Hepatocyte (in vitro differentiated cells): ENCODE measurements at regions not wholly inside any gene's neighbourhood (a gene's known extent, or its start where the extent isn't known, plus 50 kb on each side); places are given as distances from the start of the nearest gene placed in this dataset.

Source experiments
- CTCF ChIP-seq: fragments of 200-600 bp; sonication (generic); IDR thresholded peaks from 2 replicates; pipeline ENCODE4 v1.5.1; 2016; ENCODE audit warnings: antibody characterized with exemption, mild to moderate bottlenecking; ENCODE audit not compliant: poor library complexity
- EZH2 ChIP-seq: fragments of 200-600 bp; sonication (generic); IDR thresholded peaks from 2 replicates; pipeline ENCODE4 v1.6.1; 2016; ENCODE audit warnings: antibody characterized with exemption, mild to moderate bottlenecking, borderline replicate concordance
- EZH2phosphoT487 ChIP-seq: fragments of 200-600 bp; sonication (generic); IDR thresholded peaks from one replicate; pipeline ENCODE4 v1.6.1; 2018; ENCODE audit warnings: antibody characterized with exemption, mild to moderate bottlenecking, low read depth, moderate library complexity; ENCODE audit not compliant: unreplicated experiment, severe bottlenecking

GRCh38 chr17:22278302-22279275 lies 586.3 kb downstream of the KCNJ18 start:
- TF ChIP-seq EZH2 (no peak), CTCF (no peak), EZH2phosphoT487 (no peak)
